ENCODE measurements at regions not wholly inside any gene's neighbourhood (a gene's known extent, or its start where the extent isn't known, plus 50 kb on each side); places are given as distances from the start of the nearest gene placed in this dataset.

- TF ChIP-seq CTCF (conservative IDR thresholded peaks at IDR 0.05) (no peak), EZH2 (IDR thresholded peaks at IDR 0.05; ENCODE audit: low read depth) (no peak)
Measured at GRCh38 chr17:52255347-52255746, 96.8 kb upstream of the CA10 start.
